ENCODE measurements at regions not wholly inside any gene's neighbourhood (a gene's known extent, or its start where the extent isn't known, plus 50 kb on each side); places are given as distances from the start of the nearest gene placed in this dataset.

- H3K79me2 ChIP-seq (ENCODE audit: control insufficient read depth, insufficient read depth, low read length), result no peaks in the 10 kb centered on the region
- H3K4me1 ChIP-seq (ENCODE audit: control insufficient read depth, insufficient read depth, low read length), result no peaks in the 10 kb centered on the region; the same call in 1 of the 2 replicates
- no peak overlapping the region for H2AFZ ChIP-seq (ENCODE audit: control insufficient read depth, low read depth, low read length)
- intact Hi-C loops (cut with micrococcal nuclease; ENCODE audit: unreplicated experiment) (no loop called here), in situ Hi-C loops (cut with MboI) (no loop called here)
- DNase-seq (ENCODE audit: low read depth, low spot score), result no peak
- no peak overlapping the region for H3K4me2 ChIP-seq (ENCODE audit: control insufficient read depth, insufficient read depth)
- no peaks in the 10 kb centered on the region for H3K9me3 ChIP-seq (replicated peaks; ENCODE audit: control insufficient read depth, insufficient read depth, low read length)
- CTCF ChIA-PET, result interaction anchor here (1.2 to 1.4 kb wide), 2 partner anchors 8 to 31 kb away, joined by 3 to 4 read pairs; no protein-coding TSS in a partner anchor
- H3K4me3 ChIP-seq, result no peak overlapping the region
- ATAC-seq, result no peak
- 18% methylated on average over 2 of the region's 2 CpGs for WGBS (ENCODE audit: insufficient coverage, insufficient replicate concordance, low lambda C conversion rate, missing lambda C conversion rate)
- no peaks in the 10 kb centered on the region for H4K20me1 ChIP-seq (ENCODE audit: control insufficient read depth, insufficient read depth)
- TF ChIP-seq RAD51 (IDR thresholded peaks at IDR 0.05), result peak; percentile 77
- TF ChIP-seq ASH2L (IDR thresholded peaks at IDR 0.05; ENCODE audit: borderline replicate concordance, low read depth), result no peak
- no peak for TF ChIP-seq PAX5 (IDR thresholded peaks at IDR 0.05; ENCODE audit: borderline replicate concordance, low read depth, low read length)
- RAD21 ChIA-PET (ENCODE audit: unreplicated experiment), result no interaction called here
- H3K36me3 ChIP-seq (ENCODE audit: control insufficient read depth in 2 of 2, insufficient read depth in 2 of 2, low read length in 1 of 2), result no peaks in the 10 kb centered on the region
- POLR2A ChIA-PET, result interaction anchor here (0.5 kb wide), 1 partner anchor 50 kb away, joined by 3 read pairs; no protein-coding TSS in a partner anchor
- SMC1A ChIA-PET (ENCODE audit: uncharacterized antibody, unreplicated experiment), result interaction anchor here (1.7 kb wide), 1 partner anchor 31 kb away, joined by 6 read pairs; no protein-coding TSS in a partner anchor
- no peaks in the 10 kb centered on the region for H3K27me3 ChIP-seq (replicated peaks in 1 of 2; ENCODE audit: control insufficient read depth in 2 of 2, insufficient read depth in 2 of 2, low read length in 1 of 2)
- no TSS peak for BruUV-seq (replicated peaks)
- FAIRE-seq, result no peak
- H3K27ac ChIP-seq (ENCODE audit: control insufficient read depth, insufficient read depth), result no peak overlapping the region
- H3K9ac ChIP-seq (ENCODE audit: control insufficient read depth, insufficient read depth, low read length), result no peak overlapping the region
Observed at GRCh38 chr3:150152567-150152966, 181.9 kb upstream of the PFN2 start.

- CTCF ChIA-PET, result interaction anchor here (1.1 to 1.3 kb wide), 2 partner anchors 18 to 205 kb away, joined by 3 read pairs; no protein-coding TSS in a partner anchor
- H2AFZ ChIP-seq (ENCODE audit: control insufficient read depth, low read depth, low read length), result no peak overlapping the region
- WGBS (ENCODE audit: insufficient coverage, insufficient replicate concordance, low lambda C conversion rate, missing lambda C conversion rate), result 35% methylated on average over 5 of the region's 5 CpGs
- SMC1A ChIA-PET (ENCODE audit: uncharacterized antibody, unreplicated experiment), result interaction anchor here (0.9 to 1.0 kb wide), 2 partner anchors 20 to 24 kb away, joined by 3 read pairs; no protein-coding TSS in a partner anchor
- no peaks in the 10 kb centered on the region; the same call in 1 of the 2 replicates for H3K4me1 ChIP-seq (ENCODE audit: control insufficient read depth, insufficient read depth, low read length)
- no peak for ATAC-seq
- no peaks in the 10 kb centered on the region for H4K20me1 ChIP-seq (ENCODE audit: control insufficient read depth, insufficient read depth)
- no peak for FAIRE-seq
- RAD21 ChIA-PET (ENCODE audit: unreplicated experiment), result no interaction called here
- no peak for TF ChIP-seq TBL1XR1 (IDR thresholded peaks at IDR 0.05; ENCODE audit: low read depth, low read length)
- no peak for TF ChIP-seq RBBP5 (conservative IDR thresholded peaks at IDR 0.05)
- in situ Hi-C loops (cut with MboI) (no loop called here), intact Hi-C loops (cut with micrococcal nuclease; ENCODE audit: unreplicated experiment) (no loop called here)
- DNase-seq (ENCODE audit: low read depth, low spot score), result no peak
- H3K36me3 ChIP-seq (ENCODE audit: control insufficient read depth in 2 of 2, insufficient read depth in 2 of 2, low read length in 1 of 2), result no peaks in the 10 kb centered on the region
- no peak overlapping the region for H3K4me2 ChIP-seq (ENCODE audit: control insufficient read depth, insufficient read depth)
- no peak overlapping the region for H3K4me3 ChIP-seq
- H3K79me2 ChIP-seq (ENCODE audit: control insufficient read depth, insufficient read depth, low read length), result no peaks in the 10 kb centered on the region
- no peaks in the 10 kb centered on the region; the same call in 2 of the 3 replicates for H3K9me3 ChIP-seq (replicated peaks; ENCODE audit: control insufficient read depth, insufficient read depth, low read length)
- POLR2A ChIA-PET, result interaction anchor here (1.2 kb wide), 1 partner anchor 10 kb away, joined by 3 read pairs; no protein-coding TSS in a partner anchor
- no peak overlapping the region for H3K9ac ChIP-seq (ENCODE audit: control insufficient read depth, insufficient read depth, low read length)
- no peak overlapping the region for H3K27ac ChIP-seq (ENCODE audit: control insufficient read depth, insufficient read depth)
- BruUV-seq (replicated peaks), result no TSS peak
- no peaks in the 10 kb centered on the region for H3K27me3 ChIP-seq (replicated peaks in 1 of 2; ENCODE audit: control insufficient read depth in 2 of 2, insufficient read depth in 2 of 2, low read length in 1 of 2)
Observed at GRCh38 chr3:150150633-150151032, 179.9 kb upstream of the PFN2 start.
